Esophagus muscularis mucosa (tissue), 3 donors: ENCODE measurements at regions not wholly inside any gene's neighbourhood (a gene's known extent, or its start where the extent isn't known, plus 50 kb on each side); places are given as distances from the start of the nearest gene placed in this dataset.

Experiments
- CTCF ChIP-seq, 3 experiments: fragments of 200-600 bp in 2 of 3; fragments of 450-650 bp in 1 of 3; sonication (generic) in 2 of 3; IDR thresholded peaks; one replicate each; pipeline ENCODE4 v1.5.1; 2017 to 2019; ENCODE audit warnings: antibody characterized with exemption in 3 of 3, mild to moderate bottlenecking in 2 of 3, moderate library complexity in 1 of 3
- POLR2A ChIP-seq: fragments of 450-650 bp; IDR thresholded peaks from one replicate; pipeline ENCODE4 v1.6.1; 2017; ENCODE audit warnings: antibody characterized with exemption, moderate library complexity, mild to moderate bottlenecking, low read depth

DNA sequence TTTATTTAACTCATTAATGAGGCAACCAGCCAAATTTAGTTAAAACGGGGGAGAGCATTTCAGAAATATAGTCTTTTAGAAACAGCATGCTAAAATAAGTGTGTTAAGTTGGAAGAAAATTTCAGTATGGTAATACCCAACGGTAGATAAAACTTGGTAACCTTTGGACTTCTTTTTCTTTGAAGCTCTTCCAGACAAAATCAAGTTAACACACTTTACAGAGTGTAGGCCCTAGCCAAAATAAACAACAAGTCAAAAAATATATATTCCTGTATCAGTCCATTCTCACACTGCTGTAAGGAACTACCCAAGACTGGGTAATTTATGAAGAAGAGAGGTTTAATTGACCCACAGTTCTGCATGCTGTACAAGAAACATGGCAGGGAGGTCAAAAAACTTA, 279.6 kb downstream of the HIVEP2 start:
- no peak for TF ChIP-seq POLR2A
- TF ChIP-seq CTCF (IDR thresholded peaks at IDR 0.05), result no peak
